ENCODE measurements at regions not wholly inside any gene's neighbourhood (a gene's known extent, or its start where the extent isn't known, plus 50 kb on each side); places are given as distances from the start of the nearest gene placed in this dataset.

GRCh38 chr2:150985741-150986140 lies 275.9 kb downstream of the RBM43 start:
- DNase-seq (ENCODE audit: extremely low read depth, low read depth, low spot score) = no peak

DNA sequence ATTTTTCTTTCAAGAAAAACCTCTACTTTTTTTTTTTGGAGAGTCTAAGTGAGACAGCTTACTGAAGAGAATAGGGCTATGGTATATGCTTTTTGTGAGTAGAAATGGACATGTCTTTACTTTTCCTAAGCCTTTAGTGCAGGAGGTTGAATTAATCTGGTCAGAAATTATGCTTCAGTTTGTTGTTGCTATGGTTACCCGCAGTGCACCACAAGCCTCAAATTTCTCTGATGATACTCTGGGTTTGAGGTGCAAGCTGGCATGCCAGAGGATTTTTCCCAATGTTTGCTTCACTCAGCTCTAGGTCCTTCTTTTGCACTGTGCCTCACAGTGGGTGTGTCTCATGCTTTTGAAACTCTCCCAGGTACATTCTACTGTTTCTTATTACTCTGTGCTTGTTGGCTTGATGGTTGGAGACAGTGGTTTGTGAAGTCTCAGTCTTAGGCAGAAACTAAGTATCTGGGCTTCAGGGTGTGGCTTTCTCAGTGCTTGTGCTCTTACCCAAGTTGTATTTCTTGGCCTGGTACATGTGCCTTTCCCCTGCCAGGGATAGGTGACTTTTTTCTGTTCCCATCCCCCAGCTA lies 278.3 kb downstream of the RBM43 start:
- no peak for DNase-seq (ENCODE audit: extremely low read depth, low read depth, low spot score)

GRCh38 chr2:150981826-150982225 lies 279.8 kb downstream of the RBM43 start:
- DNase-seq (ENCODE audit: extremely low read depth, low read depth, low spot score) = no peak

DNA sequence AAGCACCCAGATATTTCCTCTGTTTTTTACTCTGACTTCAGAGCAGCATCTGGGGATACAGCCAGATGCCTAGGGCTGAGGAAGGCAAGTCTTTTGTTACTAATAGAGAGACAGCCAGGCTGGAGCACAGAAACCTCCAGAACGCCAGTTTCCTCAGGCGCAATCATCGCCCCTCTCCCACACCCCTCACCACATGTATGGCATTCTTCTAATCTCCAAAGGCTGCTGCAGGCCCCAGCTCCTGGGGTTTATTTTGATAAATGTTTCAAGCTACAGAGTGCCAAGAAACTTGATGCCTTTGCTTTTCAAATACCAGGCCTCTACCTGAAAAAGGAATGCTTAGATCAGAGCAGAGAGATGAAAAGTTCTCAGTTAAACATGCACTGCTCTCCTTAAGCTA lies 283.6 kb downstream of the RBM43 start:
- DNase-seq (ENCODE audit: extremely low read depth, low read depth, low spot score) = no peak

DNA sequence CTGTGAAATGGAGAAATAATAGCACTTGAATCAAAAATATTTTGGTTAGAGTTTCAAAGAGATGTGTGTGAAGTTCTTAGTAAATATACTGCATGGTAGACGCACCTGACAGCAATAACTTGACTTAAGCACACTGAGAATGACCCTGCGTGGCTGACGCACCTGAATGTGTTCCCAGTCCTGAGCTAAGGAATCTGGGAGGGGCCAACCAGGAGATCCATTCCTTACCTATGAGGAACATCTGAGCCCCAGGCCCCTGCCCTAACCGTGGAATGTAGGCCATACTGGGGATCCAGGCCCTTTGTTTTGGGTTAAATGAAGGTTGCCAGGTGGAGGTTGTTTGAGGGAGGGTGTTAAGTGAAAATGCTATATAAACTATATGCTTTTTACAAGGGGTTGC lies 284.4 kb downstream of the RBM43 start:
- DNase-seq (ENCODE audit: extremely low read depth, low read depth, low spot score) = no peak

DNA sequence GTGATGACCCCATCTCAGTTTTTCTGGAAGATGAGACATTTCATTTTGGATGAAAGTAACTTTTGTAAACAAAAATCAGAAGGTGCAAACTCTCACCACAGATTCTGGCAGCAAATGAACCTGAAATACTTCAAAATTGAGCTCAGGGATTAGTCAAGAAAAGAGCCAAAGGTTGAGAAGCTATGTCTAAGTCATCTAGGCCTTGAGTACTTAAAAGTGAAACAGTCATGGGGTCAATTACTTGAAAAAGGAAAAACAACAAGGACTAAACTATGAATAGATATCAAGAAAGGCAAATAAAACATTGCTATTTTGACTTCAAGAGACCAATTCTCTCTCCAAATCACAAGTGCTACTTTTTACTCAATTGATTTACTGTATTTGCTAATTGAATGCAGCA lies 285.1 kb downstream of the RBM43 start:
- no peak for DNase-seq (ENCODE audit: extremely low read depth, low read depth, low spot score)

GRCh38 chr2:150974864-150975263 lies 286.8 kb downstream of the RBM43 start:
- DNase-seq (ENCODE audit: extremely low read depth, low read depth, low spot score) = no peak

- no peak for DNase-seq (ENCODE audit: extremely low read depth, low read depth, low spot score)
Observed at GRCh38 chr2:150974234-150974633, 287.4 kb downstream of the RBM43 start.

- no peak for DNase-seq (ENCODE audit: extremely low read depth, low read depth, low spot score)
Observed at GRCh38 chr2:150971910-150972309, 289.8 kb downstream of the RBM43 start.

GRCh38 chr2:150963336-150963735 lies 298.3 kb downstream of the RBM43 start:
- no peak for DNase-seq (ENCODE audit: extremely low read depth, low read depth, low spot score)

DNA sequence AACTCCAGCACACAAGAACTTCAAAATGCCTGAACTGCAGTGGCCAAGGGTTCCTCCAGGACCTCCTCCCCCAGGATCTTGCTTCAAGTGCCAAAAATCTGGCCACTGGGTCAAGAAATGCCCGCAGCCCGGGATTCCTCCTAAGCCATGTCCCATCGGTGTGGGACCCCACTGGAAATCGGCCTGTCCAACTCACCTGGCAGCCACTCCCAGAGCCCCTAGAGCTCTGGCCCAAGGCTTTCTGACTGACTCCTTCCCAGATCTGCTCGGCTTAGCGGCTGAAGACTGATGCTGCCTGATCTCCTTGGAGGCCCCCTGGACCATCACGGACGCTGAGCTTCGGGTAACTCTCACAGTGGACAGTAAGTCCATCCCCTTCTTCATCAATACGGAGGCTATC lies 306.4 kb downstream of the RBM43 start:
- DNase-seq (ENCODE audit: extremely low read depth, low read depth, low spot score) = no peak

- DNase-seq (ENCODE audit: extremely low read depth, low read depth, low spot score) = no peak
Observed at GRCh38 chr2:150946831-150947230, 314.8 kb downstream of the RBM43 start.

DNA sequence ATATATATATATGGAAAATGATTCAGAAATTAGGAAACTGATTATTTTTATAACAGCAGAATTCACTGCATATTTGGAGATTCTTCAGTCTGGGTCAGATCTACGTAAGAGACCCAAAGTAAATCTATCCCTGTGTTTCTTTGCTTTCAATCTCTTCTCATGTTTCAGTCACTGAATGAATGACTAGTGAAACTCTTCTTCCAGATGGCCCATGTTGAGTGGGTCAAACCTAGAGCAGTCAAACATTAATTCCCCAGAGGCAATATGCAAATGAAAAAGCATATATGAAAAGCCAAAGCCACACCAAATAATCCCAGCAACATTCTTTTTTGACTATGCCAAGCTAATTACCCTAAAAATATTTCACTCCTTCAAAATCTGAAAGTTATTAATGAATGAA lies 317.3 kb downstream of the RBM43 start:
- no peak for DNase-seq (ENCODE audit: extremely low read depth, low read depth, low spot score)

DNA sequence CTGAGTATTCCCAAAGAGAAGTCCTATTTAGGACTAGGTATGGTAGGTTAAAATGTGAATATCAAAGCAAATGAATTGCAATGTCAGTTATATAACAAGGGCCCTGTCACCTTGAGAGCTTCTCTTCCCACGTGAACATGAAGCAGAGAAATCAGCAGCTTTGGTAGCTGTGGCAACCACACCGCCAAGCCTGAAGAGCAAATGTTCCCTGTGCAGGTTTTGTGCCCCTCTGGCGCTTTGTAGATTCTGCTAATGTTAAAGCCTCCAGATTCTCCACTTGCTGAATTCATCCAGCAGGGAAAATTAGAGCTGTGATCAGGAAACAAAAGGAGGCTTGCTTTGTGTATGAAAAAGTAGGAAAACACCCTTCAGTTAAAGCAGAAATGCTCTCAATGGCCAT lies 322.6 kb downstream of the RBM43 start:
- DNase-seq (ENCODE audit: extremely low read depth, low read depth, low spot score) = no peak

GRCh38 chr2:150938527-150938926 lies 323.1 kb downstream of the RBM43 start:
- DNase-seq (ENCODE audit: extremely low read depth, low read depth, low spot score) = no peak

DNA sequence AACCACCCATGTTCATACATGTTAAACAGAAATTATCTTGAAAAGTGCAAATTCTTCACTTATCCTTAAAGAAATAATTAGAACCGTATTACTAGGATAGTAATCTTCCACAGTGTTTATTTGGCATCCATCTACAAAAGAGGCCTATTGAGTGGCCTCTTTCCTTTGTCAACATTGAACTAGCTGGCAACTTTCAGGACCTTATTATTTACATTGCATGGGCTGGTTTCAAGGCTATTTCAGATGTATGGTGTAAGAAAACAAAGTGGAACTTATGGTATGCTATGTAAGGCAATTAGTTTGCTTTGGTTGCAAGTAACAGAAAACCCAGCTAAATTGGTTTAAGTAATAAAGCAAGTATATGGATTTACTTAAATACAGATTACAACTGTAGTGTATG lies 324.6 kb downstream of the RBM43 start:
- DNase-seq (ENCODE audit: extremely low read depth, low read depth, low spot score) = no peak

GRCh38 chr2:150931451-150931850 lies 330.2 kb downstream of the RBM43 start:
- no peak for DNase-seq (ENCODE audit: extremely low read depth, low read depth, low spot score)

- no peak for DNase-seq (ENCODE audit: extremely low read depth, low read depth, low spot score)
Observed at GRCh38 chr2:150925611-150926010, 336.1 kb downstream of the RBM43 start.

DNA sequence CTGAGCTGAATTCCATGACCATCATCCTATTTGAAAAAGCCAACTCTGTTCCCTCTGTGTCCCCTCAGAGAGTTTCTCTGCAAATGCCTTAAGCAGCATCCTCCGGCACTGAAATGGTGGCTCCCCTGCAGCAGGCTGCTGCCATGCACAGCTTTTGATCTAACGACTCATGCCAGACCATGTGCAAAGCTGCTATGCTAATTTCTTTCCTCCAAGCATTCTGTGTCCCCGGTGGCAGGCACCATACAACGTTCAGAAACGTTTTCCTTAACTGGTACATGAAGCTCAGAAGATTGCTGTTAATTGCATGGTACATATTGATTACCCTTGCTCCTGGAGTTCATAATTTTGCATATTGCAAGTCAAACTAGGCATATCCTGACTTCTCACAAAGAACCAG lies 336.8 kb downstream of the RBM43 start:
- no peak for DNase-seq (ENCODE audit: extremely low read depth, low read depth, low spot score)

GRCh38 chr2:150919901-150920300 lies 341.8 kb downstream of the RBM43 start:
- DNase-seq (ENCODE audit: extremely low read depth, low read depth, low spot score) = no peak

- no peak for DNase-seq (ENCODE audit: extremely low read depth, low read depth, low spot score)
Observed at GRCh38 chr2:150917961-150918713, 343.5 kb downstream of the RBM43 start.

DNA sequence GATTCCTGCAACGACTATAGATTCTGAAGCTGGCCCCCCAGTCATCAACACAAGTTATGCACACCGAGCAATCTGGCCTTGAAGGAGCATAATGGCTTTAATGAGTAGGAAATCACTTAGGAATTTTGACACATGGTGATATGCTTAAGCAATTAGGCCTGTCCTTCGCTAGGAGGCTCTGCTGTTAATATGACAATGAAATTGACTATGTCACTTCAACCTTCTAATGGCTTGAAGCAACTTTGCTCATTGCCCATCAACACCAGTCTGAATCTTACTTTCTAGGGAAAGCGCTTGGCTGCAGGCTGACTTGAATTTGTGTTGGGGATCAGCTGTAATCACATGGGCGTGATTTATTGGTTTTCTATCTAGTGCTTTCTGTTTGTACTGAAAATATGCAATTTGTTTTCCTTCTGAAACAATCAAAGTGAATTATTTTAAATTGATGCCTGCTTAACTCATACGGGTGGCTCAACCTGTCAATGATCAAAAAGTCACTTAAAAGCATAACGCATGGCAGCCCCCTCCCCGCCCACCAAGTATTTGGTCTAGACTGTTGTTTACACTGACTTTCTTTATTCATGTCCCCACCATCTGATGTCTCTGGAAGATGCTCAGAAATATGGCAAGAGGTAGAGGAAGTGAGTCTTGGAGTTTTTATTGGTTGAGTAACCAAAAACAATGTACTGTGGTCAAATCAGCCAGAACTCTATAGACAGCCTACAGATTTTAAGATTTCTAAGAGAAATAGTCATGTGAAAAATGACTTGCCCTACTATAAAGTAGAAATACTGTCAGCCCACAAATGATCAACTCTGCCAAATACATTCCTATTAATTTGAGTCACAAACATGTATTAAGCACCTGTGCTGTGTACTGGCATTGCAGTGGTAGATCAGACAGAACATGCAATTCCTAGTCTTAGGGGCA lies 344.9 kb downstream of the RBM43 start:
- no peak for DNase-seq (ENCODE audit: extremely low read depth, low read depth, low spot score)

Data from glomerular endothelial cell (primary cell).